ENCODE measurements at regions not wholly inside any gene's neighbourhood (a gene's known extent, or its start where the extent isn't known, plus 50 kb on each side); places are given as distances from the start of the nearest gene placed in this dataset.

DNA sequence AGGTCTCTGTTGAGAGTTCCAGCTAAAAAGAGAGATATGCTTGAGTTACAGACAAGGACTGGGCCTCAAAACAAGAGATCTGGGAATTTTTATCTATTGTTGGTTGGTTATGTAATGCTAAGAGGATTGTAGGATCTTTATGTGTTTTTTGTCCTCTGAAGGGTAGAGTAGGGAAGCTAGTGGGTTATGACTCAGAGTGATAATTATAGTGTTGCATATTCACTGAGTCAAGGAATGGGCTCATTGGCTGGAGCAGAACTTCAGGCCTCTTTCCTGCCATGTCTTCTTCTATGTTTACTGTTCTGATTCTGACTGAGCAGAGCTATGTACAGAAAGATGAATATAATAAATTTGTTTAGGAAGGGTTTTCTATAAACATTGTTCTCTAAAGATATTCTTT is 66.1 kb upstream of the NOX3 start:
- no peak for TF ChIP-seq POLR2A (IDR thresholded peaks at IDR 0.05)
- TF ChIP-seq, protein P1, sequence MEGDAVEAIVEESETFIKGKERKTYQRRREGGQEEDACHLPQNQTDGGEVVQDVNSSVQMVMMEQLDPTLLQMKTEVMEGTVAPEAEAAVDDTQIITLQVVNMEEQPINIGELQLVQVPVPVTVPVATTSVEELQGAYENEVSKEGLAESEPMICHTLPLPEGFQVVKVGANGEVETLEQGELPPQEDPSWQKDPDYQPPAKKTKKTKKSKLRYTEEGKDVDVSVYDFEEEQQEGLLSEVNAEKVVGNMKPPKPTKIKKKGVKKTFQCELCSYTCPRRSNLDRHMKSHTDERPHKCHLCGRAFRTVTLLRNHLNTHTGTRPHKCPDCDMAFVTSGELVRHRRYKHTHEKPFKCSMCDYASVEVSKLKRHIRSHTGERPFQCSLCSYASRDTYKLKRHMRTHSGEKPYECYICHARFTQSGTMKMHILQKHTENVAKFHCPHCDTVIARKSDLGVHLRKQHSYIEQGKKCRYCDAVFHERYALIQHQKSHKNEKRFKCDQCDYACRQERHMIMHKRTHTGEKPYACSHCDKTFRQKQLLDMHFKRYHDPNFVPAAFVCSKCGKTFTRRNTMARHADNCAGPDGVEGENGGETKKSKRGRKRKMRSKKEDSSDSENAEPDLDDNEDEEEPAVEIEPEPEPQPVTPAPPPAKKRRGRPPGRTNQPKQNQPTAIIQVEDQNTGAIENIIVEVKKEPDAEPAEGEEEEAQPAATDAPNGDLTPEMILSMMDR (IDR thresholded peaks at IDR 0.05) = no peak
- ATAC-seq (no peak), DNase-seq (no peak)
- Histone ChIP-seq H3K27me3 (no peaks in the 10 kb centered on the region), H3K4me3 (no peak overlapping the region), H3K36me3 (no peaks in the 10 kb centered on the region), H3K9me3 (no peaks in the 10 kb centered on the region), H3K4me1 (no peaks in the 10 kb centered on the region), H3K27ac (no peak overlapping the region)
- intact Hi-C loops (cut with DNase I) = loop anchor here in 1 of 2 donors (10.0 kb wide), 1 partner anchor 187 kb away; no protein-coding TSS in a partner anchor

DNA sequence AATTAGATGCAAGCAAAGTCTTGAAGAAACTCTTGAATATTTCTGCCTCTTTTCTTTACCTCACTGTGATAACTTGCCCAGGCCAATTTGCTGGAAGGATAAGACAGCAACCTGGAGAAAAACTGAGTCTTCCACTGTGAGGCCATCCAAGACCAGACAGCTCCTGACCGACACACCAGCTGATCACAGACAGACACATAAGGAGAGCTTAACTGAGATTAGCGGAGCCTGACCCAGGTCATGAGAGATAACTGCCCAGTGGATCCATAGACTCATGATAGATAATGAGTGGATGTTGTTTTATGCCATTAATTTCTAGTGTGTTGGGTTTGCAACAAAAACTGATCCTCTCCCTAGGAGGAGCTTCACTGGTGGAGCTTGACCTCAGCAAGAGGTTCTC is 64.4 kb upstream of the NOX3 start:
- WGBS (ENCODE audit: insufficient coverage, low coverage, low lambda C conversion rate, missing lambda C conversion rate) = 80% methylated on average over 1 of the region's 2 CpGs
- no peaks in the 10 kb centered on the region for H3K9me3 ChIP-seq
- intact Hi-C loops (cut with DNase I) = loop anchor here in 1 of 2 donors (10.0 kb wide), 1 partner anchor 185 kb away; no protein-coding TSS in a partner anchor
- no peaks in the 10 kb centered on the region for H3K27me3 ChIP-seq
- DNase-seq (no peak), ATAC-seq (no peak)
- TF ChIP-seq POLR2A (IDR thresholded peaks at IDR 0.05) = no peak
- TF ChIP-seq, protein P1 (IDR thresholded peaks at IDR 0.05) = no peak
- H3K36me3 ChIP-seq = no peaks in the 10 kb centered on the region
- H3K4me3 ChIP-seq = no peak overlapping the region
- no peak overlapping the region for H3K27ac ChIP-seq
- H3K4me1 ChIP-seq = no peaks in the 10 kb centered on the region

DNA sequence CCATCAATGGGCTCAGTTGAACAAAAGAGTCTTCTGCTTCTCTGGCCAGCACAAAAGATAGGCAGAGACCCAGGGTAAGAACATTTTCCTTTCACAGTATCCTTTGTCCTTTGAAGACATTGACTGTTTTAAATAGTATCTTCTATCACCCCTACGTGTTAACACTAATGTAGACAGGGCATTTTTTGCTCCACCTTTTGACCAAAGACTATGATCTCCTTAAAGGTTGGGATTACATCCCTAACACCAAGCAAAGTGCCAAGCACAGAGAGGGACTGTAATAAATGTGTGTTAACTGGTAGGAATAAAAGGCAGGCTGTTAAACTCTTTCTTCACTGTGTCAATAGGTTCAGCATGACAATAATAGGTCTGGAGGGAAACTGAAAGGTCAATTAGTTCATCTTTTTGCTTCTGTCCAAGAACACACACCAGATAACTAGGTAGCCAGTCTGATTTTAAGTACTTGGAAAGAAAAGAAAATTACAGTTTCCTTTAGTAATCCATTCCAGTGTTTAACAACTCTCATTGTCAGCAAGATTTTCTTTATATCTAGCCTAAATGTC is 63.6 kb upstream of the NOX3 start:
- H3K27ac ChIP-seq = no peak overlapping the region
- ATAC-seq (no peak), DNase-seq (no peak)
- intact Hi-C loops (cut with DNase I) = no loop called here
- TF ChIP-seq, protein P1 (IDR thresholded peaks at IDR 0.05) = no peak
- no peak for TF ChIP-seq POLR2A (IDR thresholded peaks at IDR 0.05)
- no peaks in the 10 kb centered on the region for H3K9me3 ChIP-seq
- no peaks in the 10 kb centered on the region for H3K27me3 ChIP-seq
- no peak overlapping the region for H3K4me3 ChIP-seq
- no peaks in the 10 kb centered on the region for H3K36me3 ChIP-seq
- H3K4me1 ChIP-seq = no peaks in the 10 kb centered on the region
- WGBS (ENCODE audit: insufficient coverage, low coverage, low lambda C conversion rate, missing lambda C conversion rate) = 25% methylated on average over 1 of the region's 1 CpG

DNA sequence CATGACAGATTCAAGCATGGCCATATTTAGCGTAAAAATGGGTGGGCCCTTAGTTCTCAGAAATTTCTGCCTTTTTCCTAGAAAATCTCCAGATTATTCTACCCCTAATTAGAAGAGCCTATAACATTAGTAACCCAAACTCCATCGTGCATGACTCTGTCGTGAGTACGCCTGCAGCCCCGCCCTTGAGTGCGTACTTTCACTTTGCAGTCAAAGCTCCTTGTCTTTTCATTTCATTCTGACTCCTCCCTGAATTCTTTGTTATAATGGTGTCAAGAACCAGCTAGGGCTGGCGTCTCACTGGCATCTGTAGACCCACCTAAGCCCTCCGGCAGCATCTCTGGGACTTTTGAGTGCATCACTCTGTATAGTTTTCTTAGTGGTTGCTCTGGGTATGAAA is 61.7 kb upstream of the NOX3 start:
- TF ChIP-seq, protein P1 (IDR thresholded peaks at IDR 0.05) = no peak
- no peak for TF ChIP-seq POLR2A (IDR thresholded peaks at IDR 0.05)
- no peaks in the 10 kb centered on the region for H3K4me1 ChIP-seq
- intact Hi-C loops (cut with DNase I) = no loop called here
- no peak overlapping the region for H3K27ac ChIP-seq
- ATAC-seq (no peak), DNase-seq (no peak)
- 75% methylated on average over 7 of the region's 8 CpGs for WGBS (ENCODE audit: insufficient coverage, low coverage, low lambda C conversion rate, missing lambda C conversion rate)
- H3K9me3 ChIP-seq = no peaks in the 10 kb centered on the region
- no peaks in the 10 kb centered on the region for H3K27me3 ChIP-seq
- no peaks in the 10 kb centered on the region for H3K36me3 ChIP-seq
- no peak overlapping the region for H3K4me3 ChIP-seq

DNA sequence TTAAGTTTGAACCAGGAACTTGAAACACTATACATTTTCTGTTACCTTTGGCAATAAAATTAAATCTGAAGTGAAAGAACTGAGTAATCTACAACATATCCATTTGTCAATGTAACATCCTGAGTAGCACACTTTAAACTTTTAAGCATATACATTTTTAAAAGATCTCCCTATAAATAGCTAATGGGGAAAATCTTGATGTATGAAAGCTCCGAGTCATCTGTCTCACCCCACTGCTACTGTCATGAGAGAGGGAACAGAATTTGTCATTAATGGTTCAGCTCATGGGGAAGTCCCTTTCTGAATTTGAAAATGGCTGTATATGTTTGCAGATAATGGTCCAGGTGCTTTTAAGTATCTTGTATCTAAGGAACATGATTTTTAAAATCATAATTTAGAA is 55.2 kb upstream of the NOX3 start:
- intact Hi-C loops (cut with DNase I) = no loop called here
- H3K4me3 ChIP-seq = no peak overlapping the region
- no peaks in the 10 kb centered on the region for H3K4me1 ChIP-seq
- no peak overlapping the region for H3K27ac ChIP-seq
- DNase-seq (no peak), ATAC-seq (no peak)
- TF ChIP-seq, protein P1 (IDR thresholded peaks at IDR 0.05) = no peak
- no peak for TF ChIP-seq POLR2A (IDR thresholded peaks at IDR 0.05)
- H3K9me3 ChIP-seq = no peaks in the 10 kb centered on the region
- H3K27me3 ChIP-seq = no peaks in the 10 kb centered on the region
- 24% methylated on average over 1 of the region's 1 CpG for WGBS (ENCODE audit: insufficient coverage, low coverage, low lambda C conversion rate, missing lambda C conversion rate)
- no peaks in the 10 kb centered on the region for H3K36me3 ChIP-seq
